NT2/D1 (cell line): ENCODE measurements at regions not wholly inside any gene's neighbourhood (a gene's known extent, or its start where the extent isn't known, plus 50 kb on each side); places are given as distances from the start of the nearest gene placed in this dataset.

ENCODE experiments used
- SUZ12 ChIP-seq: IDR thresholded peaks from 2 replicates; pipeline ENCODE4 v1.6.1; 2011; ENCODE audit not compliant: insufficient read length, insufficient read depth; ENCODE audit errors: extremely low read depth
- YY1 ChIP-seq: IDR thresholded peaks from 2 replicates; pipeline ENCODE4 v1.6.1; 2011; ENCODE audit not compliant: insufficient read length, insufficient read depth

GRCh38 chr3:22846566-22846965 lies 356.6 kb upstream of the UBE2E2 start:
- no peak for TF ChIP-seq YY1
- TF ChIP-seq SUZ12 = no peak
